OCI-LY7 (cell line): ENCODE measurements at regions not wholly inside any gene's neighbourhood (a gene's known extent, or its start where the extent isn't known, plus 50 kb on each side); places are given as distances from the start of the nearest gene placed in this dataset.

Experiments used
- CTCF ChIP-seq: fragments of 200-600 bp; sonication (generic); conservative IDR thresholded peaks from 2 replicates; pipeline ENCODE4 v1.5.1; 2014; ENCODE audit warnings: mild to moderate bottlenecking, antibody characterized with exemption, low read length, moderate library complexity, mixed read lengths
- EZH2phosphoT487 ChIP-seq: fragments of 200-600 bp; sonication (generic); IDR thresholded peaks from 2 replicates; pipeline ENCODE4 v1.6.1; 2018; ENCODE audit warnings: low read depth, borderline replicate concordance, mild to moderate bottlenecking, mixed run types, antibody characterized with exemption, low read length, moderate library complexity, mixed read lengths

- no peak for TF ChIP-seq CTCF
- no peak for TF ChIP-seq EZH2phosphoT487
These were observed 122.8 kb upstream of the SH3BP4 start for GRCh38 chr2:234829074-234829455.
